Epidermal melanocyte (primary cell): ENCODE measurements at regions not wholly inside any gene's neighbourhood (a gene's known extent, or its start where the extent isn't known, plus 50 kb on each side); places are given as distances from the start of the nearest gene placed in this dataset.

Experiments used
- DNase-seq: peaks from one replicate; pipeline ENCODE4 v3.0.0; 2011; ENCODE audit warnings: low spot score; ENCODE audit not compliant: insufficient read length

GRCh38 chr11:69413015-69413801 lies 68.3 kb upstream of the LINC01488 start:
- DNase-seq: no peak

GRCh38 chr11:69413993-69414392 lies 67.5 kb upstream of the LINC01488 start:
- DNase-seq: no peak

- DNase-seq: no peak
These were observed 66.7 kb upstream of the LINC01488 start for GRCh38 chr11:69414773-69415187.

- no peak for DNase-seq
These were observed 65.9 kb upstream of the LINC01488 start for GRCh38 chr11:69415411-69416142.

GRCh38 chr11:69416143-69416515 lies 65.3 kb upstream of the LINC01488 start:
- DNase-seq: no peak

GRCh38 chr11:69416762-69417698 lies 64.4 kb upstream of the LINC01488 start:
- DNase-seq: no peak

- no peak for DNase-seq
These were observed 63.8 kb upstream of the LINC01488 start for GRCh38 chr11:69417699-69418085.

GRCh38 chr11:69418576-69419296 lies 62.7 kb upstream of the LINC01488 start:
- DNase-seq: no peak

- DNase-seq: no peak
These were observed 61.6 kb upstream of the LINC01488 start for GRCh38 chr11:69419662-69420395.

GRCh38 chr11:69422645-69423044 lies 58.8 kb upstream of the LINC01488 start:
- DNase-seq: no peak

GRCh38 chr11:69423181-69423580 lies 58.3 kb upstream of the LINC01488 start:
- no peak for DNase-seq

DNA sequence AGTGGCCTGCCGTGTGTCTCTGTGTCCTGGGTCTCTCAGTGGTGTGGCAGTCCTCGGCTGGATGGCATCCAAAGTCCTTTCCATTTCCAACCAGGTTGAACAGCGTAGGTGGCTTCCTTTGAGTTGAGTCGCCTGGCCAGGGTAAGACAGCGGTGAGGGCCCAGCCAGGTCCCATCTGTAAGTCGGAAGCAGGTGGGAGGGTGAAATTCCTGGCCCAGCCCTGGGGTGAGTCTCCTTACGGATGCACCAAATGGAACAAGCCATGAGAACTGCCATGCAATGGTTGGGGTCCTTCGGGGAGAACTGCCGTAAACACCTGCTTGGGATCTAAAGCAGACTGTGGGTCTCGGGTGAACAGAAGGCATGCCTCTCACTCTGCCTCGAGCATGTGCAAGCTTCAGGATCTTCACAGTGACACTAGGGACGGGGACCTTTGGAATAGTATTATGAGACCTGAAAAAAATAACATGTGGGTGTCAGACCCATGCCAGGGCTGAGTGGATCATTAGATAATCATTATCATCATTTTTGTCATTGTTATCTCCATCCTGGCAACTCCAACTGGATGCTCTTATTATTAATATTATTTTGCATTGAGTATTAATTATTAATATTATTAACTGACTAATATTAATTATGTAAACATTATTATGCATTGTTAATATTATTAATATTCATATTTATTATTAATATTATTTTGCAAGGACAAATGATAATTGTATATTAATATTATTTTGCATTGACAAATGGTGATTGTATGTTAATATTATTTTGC lies 57.7 kb upstream of the LINC01488 start:
- no peak for DNase-seq

- DNase-seq: no peak
These were observed 56.7 kb upstream of the LINC01488 start for GRCh38 chr11:69424748-69425147.

GRCh38 chr11:69425444-69425843 lies 56.0 kb upstream of the LINC01488 start:
- DNase-seq: no peak

- DNase-seq: no peak
These were observed 55.4 kb upstream of the LINC01488 start for GRCh38 chr11:69425895-69426544.

DNA sequence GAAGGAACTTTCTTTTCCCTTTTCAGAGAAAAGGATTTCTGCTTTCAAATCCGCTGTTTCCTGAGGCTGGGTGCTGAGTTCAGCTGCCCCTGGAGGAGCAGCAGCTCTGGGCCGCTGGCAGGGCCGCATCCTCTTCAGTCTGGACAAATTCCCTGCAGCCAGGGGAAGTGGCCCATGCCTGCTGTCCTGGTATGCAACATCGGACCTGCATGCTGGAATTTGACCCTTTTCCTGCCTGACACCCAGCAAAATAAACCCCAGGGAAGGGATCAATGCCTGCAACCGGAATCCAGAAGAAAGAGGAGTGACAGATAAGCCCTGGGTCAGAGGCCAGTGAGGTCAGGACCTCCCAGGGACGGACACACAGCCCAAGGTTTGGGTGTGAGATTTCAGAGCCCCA lies 54.1 kb upstream of the LINC01488 start:
- DNase-seq: no peak

DNA sequence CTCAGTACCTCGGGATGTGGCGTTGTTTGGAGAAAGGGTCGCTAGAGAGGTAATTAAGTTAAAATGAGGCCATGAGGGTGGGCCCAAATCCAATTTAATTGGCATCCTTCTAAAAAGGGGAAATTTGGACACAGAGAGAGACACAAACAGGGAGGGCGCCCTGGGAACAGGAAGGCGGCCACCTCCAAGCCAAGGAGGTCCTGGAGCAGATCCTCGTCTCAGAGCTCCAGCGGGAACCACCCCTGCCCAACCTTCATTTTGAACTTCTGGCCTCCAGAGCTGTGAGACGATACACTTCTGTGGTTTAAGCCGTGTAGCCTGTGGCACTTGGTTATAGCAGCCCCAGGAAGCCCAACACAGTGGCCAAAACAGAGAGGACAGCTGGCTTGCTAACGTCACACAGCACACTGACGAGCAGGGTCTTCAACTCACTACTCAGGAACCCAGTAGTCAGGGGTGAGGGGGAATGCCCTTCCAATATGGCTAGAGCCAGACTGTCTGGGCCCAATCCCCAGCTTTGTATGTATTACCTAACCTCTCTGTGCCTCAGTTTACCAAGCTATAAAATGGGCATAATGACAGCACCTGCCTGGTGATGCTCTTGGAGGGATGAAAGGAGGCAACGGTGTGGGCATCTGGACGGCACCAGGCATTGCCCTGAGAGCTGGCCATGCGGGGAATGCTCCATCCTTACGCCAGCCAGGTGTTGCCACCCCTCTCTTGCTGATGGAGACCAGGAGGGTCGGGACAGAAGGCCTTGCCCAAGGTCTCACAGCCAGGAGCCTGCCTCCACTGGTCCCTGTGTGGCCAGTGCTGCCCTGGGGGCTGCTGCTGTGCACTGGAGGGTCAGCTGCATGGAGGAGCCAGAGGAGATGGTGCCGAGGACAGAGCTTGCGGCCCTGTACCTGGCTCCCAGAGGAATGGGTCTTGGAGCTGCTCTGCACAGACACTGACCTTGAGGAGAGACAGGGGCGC lies 53.3 kb upstream of the LINC01488 start:
- no peak for DNase-seq
